ENCODE measurements at regions not wholly inside any gene's neighbourhood (a gene's known extent, or its start where the extent isn't known, plus 50 kb on each side); places are given as distances from the start of the nearest gene placed in this dataset.
A peak's percentile ranks its signal among the peaks of the same experiment; 100 is the strongest.

DNA sequence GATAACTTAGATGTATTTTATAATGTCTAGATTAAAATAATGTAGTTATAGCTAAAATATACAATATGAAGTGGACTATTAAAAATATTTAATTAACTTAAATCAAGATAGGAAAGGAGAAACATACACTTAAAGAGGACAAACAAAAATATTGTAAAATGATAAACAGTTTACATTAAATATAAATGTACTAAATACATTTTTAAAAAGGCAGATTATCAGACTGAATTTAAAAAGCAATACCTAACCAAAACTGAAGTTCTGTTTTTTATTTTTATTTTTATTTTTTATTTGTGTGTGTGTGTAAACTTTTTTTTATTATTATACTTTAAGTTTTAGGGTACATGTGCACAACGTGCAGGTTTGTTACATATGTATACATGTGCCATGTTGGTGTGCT lies 811.6 kb upstream of the INTU start:
- no peak for DNase-seq

DNA sequence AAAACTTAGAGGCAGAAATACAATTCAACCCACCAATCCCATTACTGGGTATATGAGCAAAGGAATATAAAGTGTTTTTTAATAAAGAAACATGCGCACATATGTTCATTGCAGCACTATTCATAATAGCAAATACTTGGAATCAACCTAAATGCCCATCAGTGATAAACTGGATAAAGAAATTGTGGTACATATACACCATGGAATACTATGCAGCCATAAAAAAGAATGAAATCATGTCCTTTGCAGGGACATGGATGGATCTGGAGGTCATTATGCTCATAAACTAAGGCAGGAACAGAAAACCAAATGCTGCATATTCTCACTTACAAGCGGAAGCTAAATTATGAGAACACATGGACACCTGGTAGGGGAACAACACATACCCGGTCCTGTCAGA lies 807.7 kb upstream of the INTU start:
- DNase-seq = no peak

GRCh38 chr4:126827669-126828068 lies 805.1 kb upstream of the INTU start:
- DNase-seq = no peak

DNA sequence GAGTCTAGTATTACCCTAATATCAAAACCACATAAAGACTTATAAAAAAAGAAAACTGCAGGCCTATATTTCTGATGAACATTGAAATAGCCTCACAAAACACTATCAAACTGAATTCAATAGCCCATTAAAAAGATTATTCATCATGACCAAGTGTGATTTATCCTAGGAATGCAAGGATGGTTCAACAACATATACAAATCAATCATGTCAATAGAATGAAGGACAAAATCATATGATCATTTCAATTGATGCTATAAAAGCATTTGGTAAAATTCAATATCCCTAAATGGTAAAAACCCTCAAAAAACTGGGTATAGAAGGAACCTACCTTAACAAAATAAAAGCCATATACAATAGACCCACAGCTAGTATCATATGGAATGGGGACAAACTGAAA lies 797.9 kb upstream of the INTU start:
- no peak for DNase-seq

DNA sequence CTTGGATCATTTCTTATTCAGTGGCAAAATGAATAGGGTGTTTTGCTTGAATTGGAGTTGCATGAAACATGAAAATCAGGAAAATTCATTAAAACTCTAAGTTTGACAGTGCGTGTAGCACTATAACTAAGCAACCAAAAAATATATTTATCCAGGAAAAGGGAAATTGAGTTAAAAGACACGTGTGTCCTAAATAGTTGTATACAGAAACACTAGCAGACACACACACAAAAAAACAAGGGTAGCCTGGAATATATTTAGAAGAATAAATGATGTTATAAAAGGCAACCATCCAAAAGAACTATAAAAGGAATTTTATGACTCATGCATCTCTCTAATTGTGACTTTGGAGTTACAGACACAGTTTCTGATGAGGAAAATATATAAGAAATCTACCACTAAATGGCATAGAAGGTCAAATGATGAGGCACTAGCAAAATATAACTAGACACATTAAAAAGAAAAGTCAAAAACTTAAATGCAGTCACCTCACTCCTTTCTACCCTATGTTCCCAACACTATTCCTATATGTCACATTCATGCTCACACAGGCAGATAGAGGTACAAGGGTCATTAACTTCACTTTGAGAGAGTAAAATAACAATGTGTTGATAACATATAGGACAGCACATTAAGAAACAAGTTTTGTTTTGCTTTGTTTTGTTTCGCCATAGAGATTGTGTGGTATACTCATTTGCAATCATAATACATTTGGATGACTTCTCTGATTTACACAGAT lies 793.6 kb upstream of the INTU start:
- DNase-seq = no peak

GRCh38 chr4:126843492-126844067 lies 789.2 kb upstream of the INTU start:
- DNase-seq = no peak

DNA sequence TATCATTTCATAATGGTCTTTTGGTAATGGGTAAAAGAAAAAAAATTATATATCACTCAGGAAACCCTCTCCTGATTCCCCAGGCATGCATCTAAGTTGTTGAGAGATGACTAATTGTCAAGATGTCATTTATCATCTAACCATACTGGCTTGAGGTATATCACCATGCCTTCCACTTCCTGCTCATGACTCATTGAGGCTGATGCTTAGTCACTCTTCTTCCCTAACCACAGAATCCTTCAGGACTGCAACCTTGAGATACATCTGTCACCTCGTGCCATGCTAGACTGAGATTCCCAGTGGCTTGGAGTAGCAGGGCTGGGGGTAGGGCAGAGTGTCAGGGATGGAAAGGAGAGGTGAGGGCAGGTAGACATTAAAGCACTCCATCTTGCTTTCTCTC lies 782.5 kb upstream of the INTU start:
- DNase-seq = peak; percentile 21

DNA sequence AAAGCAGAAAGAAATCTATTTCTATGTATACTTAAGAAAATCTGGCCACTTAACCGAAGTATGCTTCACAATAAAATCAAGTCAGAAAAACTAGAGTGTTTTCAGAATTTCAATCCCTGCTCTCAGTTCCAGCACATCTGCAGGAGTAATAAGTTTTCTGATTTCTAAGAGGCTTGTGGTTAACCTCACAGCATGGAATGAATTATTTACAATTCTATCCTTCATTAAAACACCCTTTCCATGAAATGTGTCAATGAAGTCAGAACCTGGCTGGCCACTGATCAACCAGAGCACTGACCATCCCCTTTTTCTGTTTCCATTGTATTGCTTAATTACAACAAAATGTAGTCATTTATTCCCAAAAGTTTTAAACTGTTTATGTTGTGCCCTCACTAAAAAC lies 781.4 kb upstream of the INTU start:
- no peak for DNase-seq

DNA sequence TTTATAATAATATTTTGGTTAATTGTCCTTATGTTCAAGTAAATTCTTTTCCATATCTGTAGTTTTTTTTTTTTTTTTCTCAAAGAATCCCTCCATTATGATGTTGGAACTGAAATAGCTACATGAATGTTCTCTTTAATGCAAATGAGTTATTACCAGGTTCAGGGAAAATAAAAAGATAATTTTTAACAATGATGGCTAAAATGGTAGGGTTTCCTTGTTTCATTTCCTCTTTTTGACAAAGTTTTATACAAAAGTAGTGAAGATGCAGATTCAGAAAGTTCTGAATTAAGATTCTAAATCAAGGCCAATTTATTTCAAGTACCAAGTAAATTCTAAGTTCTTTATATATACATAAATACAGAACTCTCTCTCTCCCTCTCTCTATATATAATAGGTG lies 779.0 kb upstream of the INTU start:
- no peak for DNase-seq

DNA sequence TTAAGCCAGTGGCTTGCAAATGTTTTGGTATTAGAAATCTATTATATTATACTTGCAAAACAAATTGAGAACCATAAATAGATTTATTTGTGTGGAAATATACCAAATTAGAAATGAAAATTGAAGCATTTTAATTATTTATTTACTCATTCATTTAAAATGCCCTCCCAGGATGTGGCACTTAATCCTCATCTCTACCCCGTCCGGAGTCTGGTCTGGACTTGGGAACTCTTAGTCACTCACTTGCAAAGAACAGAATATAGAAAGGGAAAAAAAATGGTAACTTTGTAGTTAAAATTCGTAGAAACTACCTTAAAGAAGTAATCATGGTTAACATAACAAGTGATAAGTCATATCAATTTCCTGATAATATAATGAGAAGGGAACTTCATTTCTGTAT lies 775.9 kb upstream of the INTU start:
- no peak for DNase-seq

DNA sequence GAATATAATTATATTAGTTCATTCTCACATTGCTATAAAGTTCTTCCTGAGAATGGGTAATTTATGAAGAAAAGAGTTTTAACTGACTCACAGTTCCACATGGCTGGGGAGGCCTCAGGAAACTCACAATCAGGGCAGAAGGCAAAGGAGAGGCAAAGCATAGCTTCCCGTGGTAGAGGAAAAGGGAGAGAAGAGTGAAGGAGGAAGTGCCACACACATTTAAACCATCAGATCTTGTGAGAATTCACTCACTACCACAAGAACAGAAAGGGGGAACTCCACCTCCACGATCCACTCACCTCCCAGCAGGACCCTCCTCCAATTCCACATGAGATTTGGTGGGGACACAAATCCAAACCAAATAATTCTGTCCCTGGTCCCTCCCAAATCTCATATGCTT lies 773.4 kb upstream of the INTU start:
- no peak for DNase-seq

GRCh38 chr4:126859872-126860271 lies 772.9 kb upstream of the INTU start:
- DNase-seq = no peak

GRCh38 chr4:126860308-126860707 lies 772.4 kb upstream of the INTU start:
- DNase-seq = no peak

DNA sequence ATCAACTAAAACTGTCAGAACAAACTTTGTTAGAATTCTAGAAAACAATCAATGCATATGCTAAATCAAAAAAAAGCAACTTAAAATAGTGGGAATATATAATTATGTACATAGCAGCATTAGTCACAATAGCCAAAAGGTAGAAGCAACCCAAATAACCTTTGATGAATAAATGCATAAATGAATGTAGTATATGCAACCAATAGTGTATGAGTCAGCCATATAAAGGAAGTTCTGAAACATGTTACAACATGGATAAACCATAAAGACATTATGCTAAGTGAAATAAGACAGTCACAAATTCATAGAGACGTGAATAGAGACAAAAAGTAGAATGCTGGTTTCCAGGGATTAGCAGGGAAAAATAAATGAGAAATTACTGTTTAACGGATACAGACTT lies 762.8 kb upstream of the INTU start:
- no peak for DNase-seq

DNA sequence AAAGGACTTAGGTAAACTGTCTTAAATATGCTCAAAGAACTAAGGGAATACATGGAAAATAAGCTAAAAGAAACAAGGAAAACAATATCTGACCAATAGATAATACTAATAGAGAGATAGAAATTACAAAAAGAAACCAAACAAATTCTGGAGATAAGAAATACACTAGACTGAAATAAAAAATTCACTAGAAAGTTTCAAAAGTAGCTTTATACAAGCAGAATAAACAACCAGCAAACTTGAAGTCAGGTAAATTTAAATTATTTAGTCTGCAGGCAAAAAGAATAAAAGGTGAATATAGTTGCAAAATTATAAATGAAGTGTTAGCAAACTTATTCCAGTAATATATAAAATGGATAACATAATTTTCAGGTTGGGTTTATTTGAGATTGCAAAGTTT lies 760.9 kb upstream of the INTU start:
- DNase-seq = no peak

GRCh38 chr4:126874533-126874932 lies 758.2 kb upstream of the INTU start:
- no peak for DNase-seq

- DNase-seq = no peak
These were observed 743.8 kb upstream of the INTU start for GRCh38 chr4:126888968-126889367.

DNA sequence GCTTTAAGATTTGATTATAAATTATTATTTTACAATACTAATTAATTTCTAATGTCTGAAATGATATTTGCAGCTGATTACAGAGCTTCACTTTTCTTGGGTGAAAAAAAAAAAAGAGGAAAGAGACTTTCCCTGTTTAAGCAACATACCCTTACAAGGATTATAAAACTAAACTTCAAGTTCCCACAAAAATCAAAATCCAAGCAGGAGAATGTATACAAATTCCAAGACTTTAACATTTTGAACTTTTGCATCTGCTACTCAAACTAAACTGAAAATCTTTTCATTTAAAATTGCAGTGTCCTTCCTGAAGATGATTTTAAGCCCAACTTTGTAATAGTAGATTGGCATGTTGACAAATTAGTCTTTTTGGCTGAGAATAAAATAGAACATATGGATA lies 742.4 kb upstream of the INTU start:
- no peak for DNase-seq

DNA sequence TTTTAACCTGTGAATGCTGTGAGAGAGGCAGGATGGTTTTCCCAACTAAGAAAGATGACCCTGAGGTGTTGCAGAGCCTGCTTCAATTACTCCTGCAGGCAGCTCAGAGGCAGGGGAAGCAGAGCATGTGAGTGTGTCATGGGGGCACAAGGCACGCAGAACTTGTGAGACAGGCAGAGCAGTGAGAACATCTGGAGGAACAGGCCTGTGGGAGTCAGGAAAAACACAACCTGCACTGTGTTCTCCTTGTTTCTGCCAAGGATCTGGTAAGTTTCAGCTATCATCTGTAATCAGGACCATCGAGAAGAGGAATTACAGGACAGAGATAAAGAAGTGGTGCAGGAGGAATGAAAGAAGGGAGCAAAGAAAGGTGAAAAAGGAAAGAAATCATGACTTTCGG lies 741.8 kb upstream of the INTU start:
- DNase-seq = no peak

GRCh38 chr4:126894963-126895362 lies 737.8 kb upstream of the INTU start:
- DNase-seq = no peak

DNA sequence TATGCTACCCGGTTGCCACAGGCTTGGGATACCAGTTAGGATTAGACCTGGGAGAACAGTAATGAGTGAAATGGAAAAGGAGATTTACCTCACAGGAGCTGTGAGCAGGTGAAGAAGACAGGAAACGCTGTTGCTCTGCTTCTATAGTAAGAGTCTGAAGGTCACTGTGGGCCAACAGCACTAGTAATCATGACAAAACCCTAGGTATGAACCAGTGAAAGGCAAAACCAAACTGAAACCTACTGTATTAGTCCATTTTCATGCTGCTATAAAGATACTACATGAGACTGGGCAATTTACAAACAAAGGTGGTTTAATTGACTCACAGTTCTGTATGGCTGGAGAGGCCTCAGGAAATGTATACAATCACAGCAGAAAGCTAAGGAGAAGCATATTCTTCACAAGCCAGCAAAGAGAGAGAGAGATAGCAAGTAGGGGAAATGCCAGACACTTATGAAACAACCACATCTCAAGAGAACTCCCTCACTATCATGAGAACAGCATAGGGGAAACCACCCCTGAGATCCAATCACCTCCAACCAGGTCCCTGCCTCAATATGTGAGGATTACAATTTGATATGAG lies 736.7 kb upstream of the INTU start:
- no peak for DNase-seq

- no peak for DNase-seq
These were observed 735.7 kb upstream of the INTU start for GRCh38 chr4:126897038-126897437.

- no peak for DNase-seq
These were observed 733.9 kb upstream of the INTU start for GRCh38 chr4:126898815-126899214.

GRCh38 chr4:126899331-126899801 lies 733.4 kb upstream of the INTU start:
- no peak for DNase-seq

GRCh38 chr4:126906466-126906865 lies 726.3 kb upstream of the INTU start:
- DNase-seq = no peak

Data from activated CD4-positive, alpha-beta T cell treated with anti-CD3 and anti-CD28 coated beads, Interleukin-10, Interleukin-2, amounts not matched to agents 100 ng/mL and 50 ng/mL, durations not matched to agents 16 hours and 8 hours (primary cell).